ENCODE measurements at regions not wholly inside any gene's neighbourhood (a gene's known extent, or its start where the extent isn't known, plus 50 kb on each side); places are given as distances from the start of the nearest gene placed in this dataset.
"Not testable (repeated sequence)": the region's sequence is repeated elsewhere in the genome, so short reads cannot be mapped to it uniquely, and the experiment has no call there.

DNA sequence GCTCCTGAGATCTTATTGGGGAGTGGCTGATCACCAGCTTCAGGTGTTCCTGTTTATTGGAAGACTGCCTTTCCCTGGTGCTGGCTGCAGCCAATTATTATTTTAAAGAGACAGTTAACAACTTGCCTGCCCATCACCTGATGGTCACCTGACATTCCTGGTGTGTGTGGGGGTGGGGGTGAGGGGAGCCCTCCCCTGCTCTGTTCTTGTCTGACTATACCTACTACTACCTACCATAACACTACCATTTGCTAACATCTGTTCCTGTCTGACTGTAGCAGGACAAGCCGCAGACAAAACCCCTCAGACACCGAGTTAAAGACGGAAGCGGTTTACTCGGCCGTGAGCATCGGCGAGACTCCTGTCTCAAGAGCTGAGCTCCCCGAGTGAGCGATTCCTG is 54.9 kb upstream of the NBPF3 start:
- no peak overlapping the region for H3K4me3 ChIP-seq (ENCODE audit: low read depth, low read length)
- DNase-seq (ENCODE audit: low read depth), result no peak
- TF ChIP-seq, protein P1, sequence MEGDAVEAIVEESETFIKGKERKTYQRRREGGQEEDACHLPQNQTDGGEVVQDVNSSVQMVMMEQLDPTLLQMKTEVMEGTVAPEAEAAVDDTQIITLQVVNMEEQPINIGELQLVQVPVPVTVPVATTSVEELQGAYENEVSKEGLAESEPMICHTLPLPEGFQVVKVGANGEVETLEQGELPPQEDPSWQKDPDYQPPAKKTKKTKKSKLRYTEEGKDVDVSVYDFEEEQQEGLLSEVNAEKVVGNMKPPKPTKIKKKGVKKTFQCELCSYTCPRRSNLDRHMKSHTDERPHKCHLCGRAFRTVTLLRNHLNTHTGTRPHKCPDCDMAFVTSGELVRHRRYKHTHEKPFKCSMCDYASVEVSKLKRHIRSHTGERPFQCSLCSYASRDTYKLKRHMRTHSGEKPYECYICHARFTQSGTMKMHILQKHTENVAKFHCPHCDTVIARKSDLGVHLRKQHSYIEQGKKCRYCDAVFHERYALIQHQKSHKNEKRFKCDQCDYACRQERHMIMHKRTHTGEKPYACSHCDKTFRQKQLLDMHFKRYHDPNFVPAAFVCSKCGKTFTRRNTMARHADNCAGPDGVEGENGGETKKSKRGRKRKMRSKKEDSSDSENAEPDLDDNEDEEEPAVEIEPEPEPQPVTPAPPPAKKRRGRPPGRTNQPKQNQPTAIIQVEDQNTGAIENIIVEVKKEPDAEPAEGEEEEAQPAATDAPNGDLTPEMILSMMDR (IDR thresholded peaks at IDR 0.05; ENCODE audit: insufficient read depth, low read length), result no peak

DNA sequence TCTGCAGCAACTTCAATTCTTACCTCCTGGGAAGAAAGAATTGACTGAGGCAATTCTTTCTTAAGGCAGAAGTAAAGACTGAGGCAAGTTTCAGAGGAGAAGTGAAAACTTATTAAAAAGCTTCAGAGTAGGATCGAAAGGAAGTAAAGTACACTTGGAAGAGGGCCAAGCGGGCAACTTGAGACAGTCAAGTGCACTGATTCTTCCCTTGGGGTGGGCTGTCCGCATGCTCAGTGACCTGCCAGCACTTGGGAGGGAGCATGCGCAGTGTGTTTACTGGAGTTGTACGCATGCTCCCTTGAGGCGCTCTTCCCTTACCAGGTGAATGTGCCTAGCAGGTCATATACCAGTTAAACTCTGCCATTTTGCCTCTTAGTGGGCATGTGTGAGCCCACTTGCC is 55.3 kb upstream of the NBPF3 start:
- no peak overlapping the region for H3K4me3 ChIP-seq (ENCODE audit: low read depth, low read length)
- DNase-seq (ENCODE audit: low read depth), result no peak
- TF ChIP-seq, protein P1 (IDR thresholded peaks at IDR 0.05; ENCODE audit: insufficient read depth, low read length), result no peak

DNA sequence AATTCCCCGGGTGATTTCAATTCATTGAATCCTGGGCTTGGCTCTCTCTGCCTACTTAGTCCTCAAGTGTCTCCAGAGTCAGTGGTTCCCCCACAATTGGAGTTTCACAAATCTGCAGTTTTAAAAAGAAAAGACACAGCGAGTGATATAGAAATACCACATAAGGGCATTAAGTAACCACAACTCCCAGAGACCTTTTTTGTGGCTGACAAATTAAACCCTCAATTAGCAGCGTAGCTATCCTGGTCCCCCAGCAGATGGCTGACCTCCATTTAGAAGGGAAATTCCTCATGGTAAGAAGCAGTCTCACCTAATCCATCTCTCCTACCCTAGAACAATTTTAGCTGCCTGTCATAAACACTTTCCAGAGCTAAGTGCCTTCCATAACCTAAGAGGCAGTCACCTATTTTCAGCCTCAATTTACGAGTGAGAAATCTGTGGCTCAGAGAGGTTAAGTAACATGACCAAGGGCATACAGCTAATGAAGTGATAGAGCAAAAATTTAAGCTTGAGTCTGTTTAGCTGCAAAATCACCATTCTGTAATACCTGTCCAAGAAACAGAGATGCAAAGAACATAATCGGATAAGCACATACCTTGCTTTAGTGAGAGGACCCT is 56.0 kb upstream of the NBPF3 start:
- TF ChIP-seq, protein P1 (IDR thresholded peaks at IDR 0.05; ENCODE audit: insufficient read depth, low read length), result no peak
- H3K4me3 ChIP-seq (ENCODE audit: low read depth, low read length), result no peak overlapping the region
- peak; percentile 5 for DNase-seq (ENCODE audit: low read depth)

DNA sequence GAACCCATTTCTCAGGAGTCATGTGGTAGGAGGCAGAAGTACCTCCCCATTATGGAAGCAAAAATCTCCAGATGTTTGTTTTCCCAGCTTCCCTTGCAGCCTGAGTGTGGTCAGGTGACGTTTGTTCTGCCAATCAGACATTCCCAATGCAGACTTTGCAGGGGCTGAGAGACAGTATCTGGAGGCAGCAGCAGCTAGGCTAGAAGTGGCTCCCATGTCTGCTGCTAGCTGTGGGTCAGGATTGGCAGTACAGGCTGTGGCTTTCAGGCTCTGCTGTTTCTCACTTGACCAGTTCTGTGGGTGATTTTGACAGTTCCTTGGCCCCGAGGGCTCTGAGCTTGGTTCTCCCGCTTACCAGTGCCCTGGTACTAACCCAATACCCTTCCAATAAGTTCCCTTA is 58.6 kb upstream of the NBPF3 start:
- no peak overlapping the region for H3K4me3 ChIP-seq (ENCODE audit: low read depth, low read length)
- no peak for DNase-seq (ENCODE audit: low read depth)
- TF ChIP-seq, protein P1 (IDR thresholded peaks at IDR 0.05; ENCODE audit: insufficient read depth, low read length), result no peak

DNA sequence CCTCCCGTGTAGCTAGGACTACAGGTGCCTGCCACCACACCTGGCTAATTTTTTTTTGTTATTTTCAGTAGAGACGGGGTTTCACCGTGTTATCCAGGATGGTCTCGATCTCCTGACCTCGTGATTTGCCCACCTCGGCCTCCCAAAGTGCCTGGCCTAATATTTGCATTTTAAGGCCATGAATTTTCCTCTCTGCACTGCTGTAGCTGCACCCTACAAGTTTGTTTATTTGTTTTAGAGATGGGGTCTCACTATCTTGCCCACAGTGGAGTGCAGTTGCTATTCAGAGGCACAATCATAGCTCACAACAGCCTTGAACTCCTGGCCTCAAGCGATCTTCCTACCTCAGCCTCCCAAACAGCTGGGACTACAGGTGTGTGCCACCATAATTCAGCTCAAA is 59.8 kb upstream of the NBPF3 start:
- not testable (repeated sequence) for DNase-seq (ENCODE audit: low read depth); H3K4me3 ChIP-seq (ENCODE audit: low read depth, low read length)

DNA sequence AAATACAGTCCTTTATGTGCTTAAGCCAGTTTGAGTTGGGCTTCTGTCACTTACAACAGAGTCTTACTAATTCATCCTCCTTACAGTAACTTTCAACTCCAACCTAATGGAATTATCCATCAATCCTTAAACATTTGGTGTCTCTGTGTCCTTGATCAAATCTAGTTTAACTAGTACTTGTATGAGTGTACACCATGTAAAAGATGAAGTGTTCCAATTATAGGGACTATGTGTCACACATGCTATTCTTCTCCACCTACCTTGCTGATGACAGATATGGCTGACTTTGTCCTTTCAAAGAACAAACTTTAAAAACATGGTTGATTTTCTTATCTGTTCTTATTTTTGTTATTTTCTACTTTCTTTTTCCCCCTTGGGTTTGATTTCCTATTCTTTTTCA is 60.4 kb upstream of the NBPF3 start:
- TF ChIP-seq, protein P1 (IDR thresholded peaks at IDR 0.05; ENCODE audit: insufficient read depth, low read length), result no peak
- DNase-seq (ENCODE audit: low read depth), result no peak
- no peak overlapping the region for H3K4me3 ChIP-seq (ENCODE audit: low read depth, low read length)

DNA sequence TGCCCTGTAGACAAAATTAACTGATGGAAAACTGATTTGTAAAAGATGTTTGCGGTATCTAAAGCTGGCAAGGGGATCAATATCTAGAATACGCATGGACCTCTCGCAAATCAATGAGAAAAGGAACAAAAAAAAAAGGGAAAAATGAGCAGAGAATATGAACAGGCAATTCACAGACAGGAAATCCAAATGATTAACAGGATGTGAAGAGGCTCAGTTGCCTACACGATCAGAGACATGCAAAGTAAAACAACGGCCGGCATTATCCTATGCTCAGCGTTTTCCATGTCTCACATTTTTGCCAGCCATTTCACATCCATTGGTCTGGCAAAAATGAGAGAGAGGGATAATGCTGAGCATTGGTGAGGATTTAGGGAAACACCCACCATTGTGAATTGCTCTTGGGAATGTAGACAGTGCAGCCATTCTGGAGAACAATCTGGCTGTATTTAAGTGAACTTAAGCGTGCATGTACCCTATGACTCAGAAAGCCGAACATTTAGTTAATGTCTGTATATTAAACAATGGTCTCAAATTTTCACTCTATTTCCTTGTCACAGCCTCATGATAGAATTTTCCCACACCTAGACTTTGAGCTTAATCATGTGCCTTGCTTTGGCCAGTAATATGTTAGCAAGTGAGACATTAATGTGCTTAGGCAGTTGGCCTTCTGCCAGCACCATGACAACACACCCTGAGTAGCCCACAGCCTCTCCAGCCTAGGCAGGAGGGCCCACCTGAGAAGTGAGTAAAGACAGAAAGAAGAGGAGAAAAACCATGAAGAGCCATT is 61.0 kb upstream of the NBPF3 start:
- H3K4me3 ChIP-seq (ENCODE audit: low read depth, low read length), result no peak overlapping the region
- no peak for DNase-seq (ENCODE audit: low read depth)
- TF ChIP-seq, protein P1 (IDR thresholded peaks at IDR 0.05; ENCODE audit: insufficient read depth, low read length), result no peak

Measured in fibroblast of the aortic adventitia (primary cell).